Gastrocnemius medialis (tissue), 4 donors: ENCODE measurements at regions not wholly inside any gene's neighbourhood (a gene's known extent, or its start where the extent isn't known, plus 50 kb on each side); places are given as distances from the start of the nearest gene placed in this dataset.

ENCODE experiments used
- CTCF ChIP-seq, 5 experiments: fragments of 450-650 bp in 3 of 5; fragments of 200-600 bp in 2 of 5; sonication (generic) in 2 of 5; IDR thresholded peaks in 4 of 5; conservative IDR thresholded peaks in 1 of 5; 1 replicate in 4 of 5; 2 replicates in 1 of 5; pipeline ENCODE4 v1.5.1; 2016 to 2019; ENCODE audit warnings: antibody characterized with exemption in 5 of 5, mild to moderate bottlenecking in 3 of 5, moderate library complexity in 3 of 5
- POLR2A ChIP-seq, 2 donors: fragments of 450-650 bp; IDR thresholded peaks; one replicate each; pipeline ENCODE4 v1.6.1; 2017; ENCODE audit warnings: antibody characterized with exemption in 2 of 2, mild to moderate bottlenecking in 2 of 2, moderate library complexity in 2 of 2

DNA sequence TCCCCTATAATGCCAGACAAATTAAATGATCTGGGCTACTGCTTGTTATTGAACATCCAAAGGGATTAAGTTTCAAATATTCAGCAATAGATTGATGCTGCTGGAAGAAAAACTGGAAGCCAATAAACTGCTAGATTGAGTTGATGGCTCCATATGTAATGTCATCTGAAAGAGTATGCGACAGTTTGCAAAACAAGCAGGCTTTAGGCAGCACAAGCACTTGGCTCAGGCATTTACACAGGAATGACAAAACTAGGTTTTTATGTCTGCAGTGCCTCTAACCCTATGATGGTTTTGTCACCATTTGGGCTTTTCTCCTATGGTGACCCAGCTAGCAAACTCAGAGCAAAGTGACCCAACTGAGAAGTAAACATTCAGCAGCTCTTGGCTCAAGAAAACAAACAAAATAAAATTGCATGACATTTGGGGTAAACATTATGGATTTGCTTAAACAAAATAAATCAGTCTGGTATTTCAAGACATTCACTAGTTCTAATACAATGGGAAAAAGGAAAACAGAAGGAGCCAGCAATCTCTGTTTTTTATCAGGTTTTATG, 978.5 kb downstream of the DTWD2 start:
- TF ChIP-seq CTCF (IDR thresholded peaks at IDR 0.05 in 4 of 5, conservative IDR thresholded peaks at IDR 0.05 in 1 of 5) (no peak), POLR2A (IDR thresholded peaks at IDR 0.05) (no peak)
